GM21717 (cell line): ENCODE measurements at regions not wholly inside any gene's neighbourhood (a gene's known extent, or its start where the extent isn't known, plus 50 kb on each side); places are given as distances from the start of the nearest gene placed in this dataset.

Source experiments
- ATAC-seq: cut with Tn5 transposase; IDR thresholded peaks from one replicate; pipeline ENCODE4 v1.9.1; 2021; ENCODE audit warnings: mild to moderate bottlenecking, moderate library complexity; ENCODE audit not compliant: unreplicated experiment

DNA sequence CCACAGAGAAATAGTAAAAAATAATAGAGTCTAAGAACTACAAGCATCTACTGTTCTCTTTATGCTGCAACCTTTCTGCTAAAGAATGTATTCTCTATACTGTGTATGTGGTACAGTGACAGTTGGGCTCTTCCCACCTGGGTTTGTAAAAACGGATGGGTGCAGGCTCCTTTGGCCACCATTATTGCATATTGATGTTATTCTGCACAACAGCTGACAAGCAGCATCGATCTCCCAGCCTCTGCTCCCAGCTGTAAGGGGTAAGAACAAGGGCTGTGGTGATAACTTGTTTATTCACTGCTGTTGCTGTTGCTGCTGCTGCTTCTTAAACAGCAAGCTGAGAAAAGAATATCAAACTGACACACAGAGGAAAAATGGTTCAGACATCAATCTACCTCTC is 56.1 kb downstream of the KCNRG start:
- ATAC-seq: no peak

DNA sequence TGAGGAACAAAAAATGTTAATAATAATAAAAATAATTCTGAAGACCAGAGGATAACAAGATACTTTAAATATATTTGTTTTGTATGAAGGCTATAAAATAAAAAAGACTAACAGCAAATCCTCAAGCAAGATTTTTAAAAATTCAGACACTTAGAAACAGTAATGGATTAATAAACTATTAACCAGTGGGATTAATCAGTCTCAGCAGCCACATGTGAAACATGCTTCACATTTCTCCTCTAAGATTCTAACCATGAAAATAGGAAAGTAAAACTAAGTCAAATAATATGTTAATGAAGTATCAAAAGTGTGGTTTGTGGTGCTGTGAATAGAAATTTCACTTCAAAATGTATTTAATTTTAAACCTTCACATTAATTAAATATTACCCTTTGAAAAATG is 57.4 kb downstream of the KCNRG start:
- ATAC-seq: no peak

DNA sequence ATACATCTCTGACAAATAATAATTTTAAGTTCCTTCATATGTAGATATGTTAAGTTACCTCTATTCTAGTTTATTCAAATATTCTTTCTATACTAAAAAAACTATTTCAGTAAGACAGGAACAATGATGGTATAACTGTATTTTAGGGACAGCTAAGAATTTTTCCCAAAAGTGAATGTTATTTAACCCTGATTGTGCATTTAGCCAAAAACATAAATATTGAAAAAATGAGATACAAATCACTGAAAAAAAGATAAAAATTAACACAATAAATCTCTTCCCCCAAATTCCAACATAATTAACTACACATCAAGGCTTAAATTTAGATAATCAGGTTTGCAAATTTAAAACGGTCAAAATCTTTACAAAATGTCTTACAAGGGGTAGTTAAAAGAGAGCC is 58.1 kb downstream of the KCNRG start:
- no peak for ATAC-seq

DNA sequence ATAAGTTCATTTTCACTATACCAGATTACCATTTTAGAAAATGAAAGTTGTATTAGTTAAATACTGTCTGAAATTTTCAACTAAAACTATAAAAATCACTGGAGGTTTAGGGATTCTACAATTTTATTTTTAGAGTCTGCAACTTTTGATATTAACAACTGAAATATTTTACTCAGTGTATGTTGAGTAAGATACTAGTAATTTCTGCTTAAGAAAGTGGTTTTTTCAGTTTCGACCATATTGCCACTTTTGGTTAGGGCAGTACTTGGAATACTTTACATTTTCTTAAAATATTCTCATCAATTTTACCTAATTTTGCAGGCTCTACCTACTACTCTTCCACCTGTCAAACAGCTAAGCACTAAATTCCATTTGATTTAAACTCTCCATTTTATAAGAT is 59.6 kb downstream of the KCNRG start:
- peak; percentile 51 for ATAC-seq

DNA sequence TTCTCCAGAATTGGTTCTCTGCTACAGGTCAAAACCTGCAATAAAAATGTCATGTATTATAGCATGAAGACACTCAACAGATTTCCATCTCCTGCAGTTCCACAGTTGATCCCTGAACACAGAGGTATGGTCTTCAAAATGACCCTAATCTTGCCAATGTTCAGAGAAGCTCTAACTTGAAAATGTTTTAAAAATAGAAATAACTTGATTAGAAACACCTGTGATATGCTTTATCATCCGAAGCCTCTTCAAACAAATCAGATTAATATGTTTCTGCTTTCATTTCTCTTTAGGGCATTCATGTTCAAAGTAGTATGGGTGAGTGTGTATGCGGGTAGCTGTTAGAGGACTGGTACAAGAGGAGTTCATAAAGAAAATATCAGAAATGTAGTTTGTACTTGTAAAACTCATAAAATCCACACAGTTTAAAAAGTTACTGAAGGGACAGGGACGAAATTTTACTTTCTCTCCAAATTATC is 60.4 kb downstream of the KCNRG start:
- ATAC-seq: no peak

DNA sequence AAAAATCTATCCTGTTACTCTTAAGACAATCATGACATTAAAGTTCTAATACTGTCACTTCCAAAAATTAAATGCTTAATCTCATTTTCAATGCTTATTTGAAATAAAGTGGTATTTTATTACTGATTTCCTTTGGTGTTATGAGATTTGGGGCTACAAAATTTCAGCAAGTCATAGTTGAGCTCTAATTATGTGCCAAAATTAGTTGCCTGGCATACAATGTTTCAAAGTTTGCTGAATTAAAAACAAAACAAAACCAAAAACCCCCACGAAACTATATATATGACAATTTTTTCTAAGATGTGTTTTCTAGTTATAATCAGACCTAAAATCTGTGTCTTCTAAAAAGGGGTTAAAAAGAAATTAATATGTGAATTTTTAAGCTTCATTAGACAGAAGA is 62.2 kb downstream of the KCNRG start:
- no peak for ATAC-seq

DNA sequence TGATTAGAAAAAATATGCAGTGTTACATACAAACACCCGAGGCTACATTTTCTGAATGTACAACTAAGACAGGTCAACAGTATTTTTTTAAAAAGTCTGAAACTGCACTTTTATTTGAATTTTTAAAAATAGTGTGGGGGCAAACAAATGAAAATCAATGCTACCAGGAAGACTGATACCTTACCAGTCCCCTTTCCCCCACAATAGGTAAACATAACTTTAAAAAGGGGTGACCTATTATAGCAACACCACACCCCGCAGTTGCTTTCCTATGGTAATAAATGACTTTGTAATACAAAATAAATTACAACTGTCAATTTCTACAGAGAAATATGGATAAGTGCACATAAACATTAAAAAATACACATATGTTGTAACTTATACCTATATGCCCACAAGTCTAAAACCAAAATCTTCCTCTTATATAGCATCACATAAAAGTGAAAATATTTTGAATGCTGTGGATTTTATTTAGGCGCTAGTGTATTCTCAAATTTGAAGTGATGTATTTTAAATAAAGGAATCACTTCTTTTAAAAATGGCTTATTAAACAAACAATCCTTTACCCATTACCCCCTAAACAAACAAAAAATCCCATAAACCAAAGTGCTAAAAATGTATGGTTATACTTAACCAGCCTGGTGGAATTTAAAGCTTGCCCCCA is 63.1 kb downstream of the KCNRG start:
- no peak for ATAC-seq

DNA sequence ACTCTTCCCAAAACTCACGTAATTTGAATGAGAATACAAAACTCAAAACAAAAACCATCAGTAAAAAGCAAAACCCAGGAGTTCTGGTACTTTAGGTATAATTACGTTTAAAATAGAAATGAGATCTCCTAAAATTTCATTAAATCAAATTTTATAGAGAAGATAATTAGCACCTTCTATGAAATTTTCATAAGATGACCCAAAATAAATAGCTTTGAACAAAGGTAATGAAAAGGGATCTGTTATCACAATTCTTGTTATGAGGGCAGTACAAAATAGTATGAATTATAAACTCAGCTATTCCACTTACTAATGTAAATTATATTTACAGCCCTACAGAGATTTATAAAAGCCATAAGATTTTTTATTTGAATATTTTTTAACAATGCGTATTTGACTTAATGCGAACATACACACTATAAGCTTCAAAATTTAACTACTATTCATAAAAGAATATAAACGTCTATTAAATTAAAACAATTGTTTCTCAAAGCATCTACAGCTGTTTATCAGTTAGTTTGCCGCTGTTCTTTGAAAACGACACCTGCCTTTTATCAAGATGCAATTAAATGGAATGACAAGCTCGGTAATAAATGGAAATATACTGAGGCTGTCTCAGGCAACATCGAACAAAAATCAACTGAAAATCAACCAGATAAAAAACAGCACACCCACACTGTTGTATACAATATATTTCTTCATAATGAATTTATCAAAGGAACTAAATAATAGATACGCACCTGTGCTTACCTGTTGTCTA is 63.8 kb downstream of the KCNRG start:
- no peak for ATAC-seq

DNA sequence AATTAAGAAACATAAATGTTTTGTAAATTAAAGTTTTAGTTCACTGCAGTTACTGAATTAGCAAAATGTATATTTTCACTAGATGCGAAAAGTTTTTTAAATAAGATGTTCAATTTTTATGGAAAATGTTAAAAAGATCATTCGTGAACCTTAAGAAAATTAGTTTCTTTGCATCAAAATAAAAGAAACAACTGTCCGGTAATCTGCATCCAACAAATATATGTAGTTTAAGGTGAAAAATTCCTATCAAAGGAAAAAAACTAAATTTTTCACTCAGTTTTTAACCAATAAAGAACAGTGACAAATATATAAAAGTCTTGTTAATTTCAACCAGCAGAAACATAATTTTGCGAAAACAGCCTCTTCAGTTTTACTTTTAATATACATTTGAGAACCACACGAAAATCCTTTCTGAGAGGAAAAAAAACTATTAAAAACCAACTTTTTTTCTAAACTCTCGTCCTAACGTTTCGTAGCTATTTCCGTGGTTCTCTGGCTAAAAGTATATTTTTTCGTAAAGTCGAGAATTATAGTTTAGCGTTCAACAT is 64.5 kb downstream of the KCNRG start:
- ATAC-seq: no peak

DNA sequence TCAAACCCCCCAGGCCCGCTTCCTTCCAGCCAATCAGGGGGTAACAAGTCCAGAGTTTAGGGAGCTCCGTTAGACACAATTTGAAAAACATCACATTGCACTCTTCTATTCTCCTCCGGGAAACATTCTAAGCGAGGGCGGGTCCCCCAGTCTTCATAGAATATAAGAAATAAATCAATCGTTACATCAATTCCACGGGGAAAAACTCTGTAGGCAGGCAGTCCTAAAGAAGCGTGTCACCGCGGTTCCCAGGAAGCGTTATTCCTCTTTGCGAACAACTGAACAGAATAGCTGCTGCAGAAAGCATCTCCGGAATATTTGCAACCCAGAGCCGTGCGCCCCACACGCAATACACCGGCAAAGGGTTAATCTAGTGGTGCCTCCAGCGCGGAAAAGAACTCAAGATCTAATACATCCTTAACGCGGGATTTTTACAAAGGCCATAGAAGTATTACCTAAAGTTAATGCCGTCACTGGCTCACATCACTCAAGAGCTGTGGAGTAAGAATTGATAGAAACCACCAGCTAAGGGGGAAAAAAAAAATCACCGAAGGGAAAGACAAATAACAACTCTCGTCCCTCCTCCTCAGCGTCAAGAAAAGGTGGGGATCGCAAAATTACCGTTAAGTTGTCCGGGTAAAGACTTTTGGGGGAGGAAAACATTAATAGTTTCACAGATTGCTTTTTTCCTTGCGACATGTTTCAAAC is 65.1 kb downstream of the KCNRG start:
- ATAC-seq: no peak

DNA sequence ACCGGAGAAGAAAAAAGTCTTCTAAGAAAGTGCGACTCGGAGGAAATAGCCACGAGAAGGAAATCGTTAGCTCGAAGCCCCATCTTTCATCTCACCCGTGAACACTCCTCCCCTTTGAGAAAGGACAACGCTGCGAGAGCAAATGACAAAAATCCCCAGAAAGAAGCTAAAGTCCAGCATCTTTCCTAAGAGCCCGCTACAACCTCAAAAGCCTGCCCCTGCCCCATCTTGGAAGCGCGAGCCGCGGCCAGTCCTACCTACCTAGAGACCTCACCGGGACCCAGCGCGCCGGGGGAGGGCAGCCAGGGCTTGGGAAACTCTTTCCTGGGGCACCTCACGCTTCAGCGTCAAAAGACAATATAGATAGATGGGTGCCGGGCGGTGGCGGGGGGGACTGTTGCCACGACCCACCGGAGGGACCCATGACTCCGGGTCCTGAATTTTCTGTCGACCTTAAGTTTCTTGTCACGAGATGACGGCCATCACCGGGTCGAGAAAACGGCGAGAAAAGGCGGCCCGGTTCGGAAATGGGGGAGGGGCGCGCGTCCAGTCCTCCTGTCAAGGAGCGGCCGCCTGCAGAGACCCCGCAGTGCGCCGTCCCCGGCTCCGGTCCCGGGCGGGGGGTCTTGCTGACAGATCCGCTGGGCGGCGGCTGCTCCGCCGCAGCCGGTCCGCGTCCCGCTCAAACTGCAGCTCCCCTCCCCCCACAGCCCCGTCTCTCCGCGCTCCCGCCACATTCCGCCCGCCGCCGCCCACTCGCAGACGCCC is 65.9 kb downstream of the KCNRG start:
- peak; percentile 11 for ATAC-seq

DNA sequence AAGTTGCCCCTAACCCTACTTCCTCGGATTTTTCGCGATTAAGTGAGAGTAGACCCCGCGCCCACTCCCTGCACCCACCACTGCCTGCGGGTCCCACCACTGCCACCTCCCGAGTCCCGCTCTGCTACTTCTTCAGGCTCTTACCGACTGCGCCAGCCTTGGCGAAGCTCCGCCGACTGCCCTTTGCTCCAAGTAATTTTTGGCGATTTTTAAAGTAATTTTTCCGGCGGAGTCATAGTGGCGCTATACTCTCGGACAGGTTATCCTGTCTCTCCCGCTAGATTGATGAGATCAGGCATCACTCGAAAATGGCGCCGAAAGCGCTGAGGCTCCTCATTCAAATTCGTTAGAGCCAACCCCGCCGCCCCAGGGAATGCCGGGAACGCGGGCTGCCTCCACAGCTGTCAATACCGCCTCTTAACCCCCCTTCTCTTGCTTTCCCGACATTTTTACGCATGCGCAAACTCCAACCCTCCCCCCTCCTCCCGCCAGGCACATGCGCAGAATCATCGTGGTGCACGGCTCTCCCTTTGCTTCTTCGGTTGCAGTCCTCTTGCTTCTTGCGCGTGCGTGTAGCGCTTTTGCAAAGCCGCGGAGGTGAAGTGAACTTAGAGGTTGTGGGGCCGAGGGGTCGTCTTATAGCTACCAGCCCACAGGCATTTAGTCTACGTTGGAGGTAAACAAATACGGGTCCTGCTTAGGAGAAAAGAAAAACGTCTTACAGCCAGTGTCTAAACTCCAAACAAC is 66.6 kb downstream of the KCNRG start:
- ATAC-seq: peak; percentile 72

DNA sequence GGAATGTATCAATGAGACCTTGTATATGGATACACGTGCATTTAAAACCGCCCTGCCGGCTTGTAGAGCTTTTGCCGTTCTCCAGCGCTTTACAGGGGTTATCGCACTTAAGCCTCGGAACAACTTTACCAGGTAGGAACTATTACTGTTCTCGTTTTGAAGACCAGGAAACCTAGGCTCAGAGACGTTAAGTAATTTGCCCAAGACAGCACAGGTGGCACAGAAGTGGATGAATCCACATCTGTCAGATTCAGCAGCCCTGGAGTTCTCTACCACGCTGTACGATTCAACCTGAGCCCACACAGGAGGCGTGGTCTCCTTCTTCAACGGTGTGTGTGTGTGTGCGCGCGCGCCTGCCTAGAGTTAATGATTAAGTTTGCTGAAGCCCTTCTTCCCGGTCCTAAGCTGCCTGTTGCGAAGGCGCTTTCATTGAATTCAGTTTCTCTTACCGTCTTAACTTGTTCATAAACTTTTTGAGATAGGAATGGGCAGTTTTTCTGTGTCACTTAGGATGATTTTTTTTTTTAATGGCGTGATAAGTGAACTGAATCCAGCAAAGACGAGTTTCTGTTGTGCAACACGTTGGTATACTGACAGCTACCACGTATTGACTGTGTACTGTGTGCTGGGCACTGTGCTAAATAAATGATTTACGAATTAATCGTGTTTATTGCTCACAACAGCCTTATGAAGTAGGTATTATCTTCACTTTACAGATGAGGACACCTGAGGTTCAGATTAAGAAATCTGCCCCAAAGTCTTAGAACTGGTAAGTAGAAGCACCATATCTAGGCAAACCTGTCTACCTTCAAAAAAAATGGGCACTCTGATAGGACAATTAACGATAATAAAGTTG is 67.4 kb downstream of the KCNRG start:
- peak; percentile 46 for ATAC-seq

DNA sequence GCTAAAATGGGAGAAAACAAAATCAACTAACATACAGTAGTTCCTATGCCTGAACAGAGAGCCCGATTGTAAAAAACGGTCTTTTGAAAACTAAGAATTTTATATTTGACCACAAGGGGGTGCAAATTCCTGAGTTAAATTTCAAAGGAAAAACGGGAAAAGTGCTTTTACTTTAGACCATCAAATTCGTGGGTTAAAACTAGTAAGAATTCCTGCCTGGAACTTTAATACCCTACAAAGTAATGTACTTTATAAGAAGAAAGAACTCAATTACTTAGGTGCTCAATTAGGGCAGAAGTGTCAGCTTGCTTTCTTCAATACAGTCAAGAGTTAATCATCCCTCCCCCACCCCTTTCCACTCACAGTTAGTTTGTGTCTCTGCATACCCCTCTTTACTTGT is 69.8 kb downstream of the KCNRG start:
- ATAC-seq: no peak

DNA sequence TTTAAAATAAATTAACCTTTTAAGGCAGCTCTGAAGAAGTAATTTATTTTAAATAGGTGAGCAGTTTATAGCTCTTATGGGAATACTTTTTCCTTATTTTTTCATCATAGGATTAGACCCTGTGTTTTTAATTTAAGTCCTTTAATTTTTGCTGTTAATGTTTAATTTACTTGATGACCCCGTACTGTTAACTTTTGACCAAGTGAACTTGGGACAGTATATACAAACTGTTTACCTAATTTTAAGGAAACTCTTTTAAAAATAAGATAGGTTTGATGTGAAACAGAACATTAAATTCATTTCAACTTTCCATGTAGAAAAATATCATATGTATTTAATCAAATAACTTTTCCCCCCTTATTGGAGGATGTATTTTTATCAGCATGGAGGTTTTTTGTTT is 74.4 kb downstream of the KCNRG start:
- ATAC-seq: no peak

DNA sequence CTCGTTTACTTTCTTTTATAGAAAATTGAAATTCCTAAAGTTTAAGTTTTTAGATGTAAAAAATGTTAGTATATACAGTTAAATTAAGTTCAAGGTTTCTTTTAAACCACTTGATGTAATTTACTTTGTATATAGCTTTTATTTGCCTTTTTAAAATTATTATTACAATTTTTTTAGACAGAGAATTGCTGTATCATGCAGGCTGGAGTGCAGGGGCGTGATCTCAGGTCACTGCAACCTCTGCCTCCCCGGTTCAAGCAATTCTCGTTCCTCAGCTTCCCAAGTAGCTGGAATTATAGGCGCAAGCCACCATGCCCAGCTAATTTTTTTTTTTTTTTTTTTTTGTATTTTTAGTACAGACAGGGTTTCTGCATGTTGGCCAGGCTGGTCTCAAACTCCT is 75.0 kb downstream of the KCNRG start:
- ATAC-seq: no peak

DNA sequence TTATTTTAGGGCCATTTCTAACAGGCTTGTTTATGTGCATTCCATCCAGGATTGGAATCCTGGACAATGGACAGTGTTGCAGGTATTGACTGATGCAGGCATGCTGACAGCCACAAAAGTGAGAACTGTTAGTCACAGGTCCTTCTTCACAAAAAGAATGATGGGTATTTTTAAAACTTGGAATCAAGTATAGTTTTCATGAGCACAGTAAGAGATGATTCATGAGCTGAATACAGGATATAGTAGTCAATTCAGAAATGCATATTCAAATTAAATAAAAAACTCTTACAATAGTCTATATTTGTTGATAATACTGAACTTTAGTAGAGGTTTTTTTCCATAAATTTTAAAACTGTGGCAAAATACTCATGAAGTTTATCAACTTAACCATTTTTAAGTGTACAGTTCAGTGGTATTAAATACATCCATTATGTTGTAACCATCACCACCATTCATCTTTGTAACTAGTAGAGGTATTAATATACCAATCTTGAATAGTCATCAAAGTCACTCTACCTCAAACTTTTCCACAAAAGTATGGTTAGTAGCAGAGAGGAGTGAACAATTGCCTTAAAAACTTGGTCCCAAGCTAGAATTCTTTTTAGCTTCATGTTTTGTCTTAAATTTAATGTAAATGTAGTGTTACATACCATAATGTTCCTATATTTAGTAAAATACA is 79.5 kb downstream of the KCNRG start:
- no peak for ATAC-seq

DNA sequence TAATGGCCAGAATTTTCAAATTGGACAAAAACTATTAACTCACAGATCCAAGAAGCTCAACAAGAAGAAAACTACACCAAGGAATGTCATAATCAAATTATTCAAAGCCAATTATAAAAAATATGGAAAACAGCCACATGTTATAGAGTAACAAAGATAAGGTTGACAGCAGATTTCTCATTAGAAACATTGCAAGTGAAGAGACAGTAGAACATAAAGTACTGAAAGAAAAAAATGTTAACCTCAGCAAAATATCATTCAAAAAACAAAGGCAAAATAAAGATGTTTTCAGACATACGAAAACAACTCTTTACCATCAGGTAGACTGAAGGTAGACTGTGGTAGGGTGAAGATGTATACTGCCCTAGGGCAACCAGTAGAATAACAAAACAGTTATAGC is 83.4 kb downstream of the KCNRG start:
- ATAC-seq: no peak

DNA sequence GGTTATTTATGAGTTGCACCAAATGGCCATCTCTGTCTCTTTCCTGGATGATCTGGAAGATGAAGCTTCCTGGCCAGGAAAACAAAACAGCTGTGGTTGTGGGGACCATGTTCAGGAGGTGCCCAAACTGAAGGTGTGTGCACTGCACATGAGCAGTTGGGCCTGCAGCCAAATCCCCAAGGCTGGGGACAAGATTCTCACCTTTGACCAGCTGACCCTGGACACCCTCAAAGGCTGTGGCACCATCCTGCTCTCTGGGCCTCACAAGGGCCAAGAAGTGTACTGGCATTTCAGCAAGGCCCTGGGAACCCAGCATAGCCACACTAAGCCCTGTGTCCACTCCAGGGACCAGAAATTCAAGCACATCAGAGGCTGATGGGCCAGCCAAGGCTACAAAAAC is 84.2 kb downstream of the KCNRG start:
- ATAC-seq: no peak
